ENCODE measurements at regions not wholly inside any gene's neighbourhood (a gene's known extent, or its start where the extent isn't known, plus 50 kb on each side); places are given as distances from the start of the nearest gene placed in this dataset.

- H4K20me1 ChIP-seq (ENCODE audit: insufficient read depth, low read length): no peaks in the 10 kb centered on the region
- in situ Hi-C loops (cut with HindIII; ENCODE audit: extremely low pct_ligation_motif_present, low pct_unique_long_range_greater_than_20kb) (no loop called here), intact Hi-C loops (cut with micrococcal nuclease; ENCODE audit: unreplicated experiment) (loop anchor here (10.0 kb wide), 1 partner anchor 86 kb away; no protein-coding TSS in a partner anchor)
- FAIRE-seq (no peak), ATAC-seq (no peak), DNase-seq (ENCODE audit: low spot score) (no peak)
- no peak overlapping the region for H3K4me3 ChIP-seq (replicated peaks in 1 of 3; ENCODE audit: insufficient read depth in 1 of 3, low read depth in 2 of 3, low read length in 3 of 3)
- CTCF ChIA-PET (ENCODE audit: low intra/inter-chr PET ratio, low total read pairs): no interaction called here
- no peaks in the 10 kb centered on the region for H3K36me3 ChIP-seq (replicated peaks in 1 of 2; ENCODE audit: control insufficient read depth in 1 of 2, insufficient read depth in 2 of 2, low read length in 2 of 2)
- H2AFZ ChIP-seq (ENCODE audit: low read length): no peak overlapping the region
- no peaks in the 10 kb centered on the region for H3K79me2 ChIP-seq (ENCODE audit: insufficient read depth, low read length)
- no peak overlapping the region for H3K9ac ChIP-seq (ENCODE audit: insufficient read depth, low read depth, low read length)
- no peak overlapping the region for H3K4me2 ChIP-seq (ENCODE audit: low read depth, low read length)
- POLR2A ChIA-PET: no interaction called here
- H3K9me3 ChIP-seq (ENCODE audit: low read length): no peaks in the 10 kb centered on the region
- H3K4me1 ChIP-seq (ENCODE audit: insufficient read depth, low read length): peaks cover 7% of the 10 kb centered on the region
- no TSS peak for BruUV-seq (replicated peaks)
- WGBS (ENCODE audit: low lambda C conversion rate): 87% methylated on average over 6 of the region's 6 CpGs
- H3K27me3 ChIP-seq (ENCODE audit: control insufficient read depth in 1 of 2, insufficient read depth in 2 of 2, low read length in 2 of 2): no peaks in the 10 kb centered on the region
- H3K27ac ChIP-seq (ENCODE audit: extremely low read length, insufficient read depth, low read length): no peak overlapping the region
- TF ChIP-seq ZFP37 (CRISPR knock-in tag; IDR thresholded peaks at IDR 0.05; ENCODE audit: borderline replicate concordance) (no peak), ZNF503 (CRISPR knock-in tag; IDR thresholded peaks at IDR 0.05) (no peak), ZNF816 (CRISPR knock-in tag; IDR thresholded peaks at IDR 0.05; ENCODE audit: borderline replicate concordance) (no peak), SKIL (CRISPR knock-in tag; IDR thresholded peaks at IDR 0.05; ENCODE audit: borderline replicate concordance) (no peak), RFX3 (CRISPR knock-in tag; IDR thresholded peaks at IDR 0.05) (no peak), NFRKB (IDR thresholded peaks at IDR 0.05) (no peak), NCOA2 (CRISPR knock-in tag; IDR thresholded peaks at IDR 0.05) (no peak), HNRNPH1 (optimal IDR thresholded peaks at IDR 0.05; ENCODE audit: low read depth, low read length) (no peak), ZBTB2 (CRISPR knock-in tag; IDR thresholded peaks at IDR 0.05; ENCODE audit: low read depth) (no peak), ZBTB7B (CRISPR knock-in tag; IDR thresholded peaks at IDR 0.05) (no peak), ZNF382 (CRISPR knock-in tag; IDR thresholded peaks at IDR 0.05; ENCODE audit: borderline replicate concordance) (no peak), FIP1L1 (IDR thresholded peaks at IDR 0.05; ENCODE audit: borderline replicate concordance, insufficient read depth, low read depth, low read length) (no peak), ARHGAP35 (CRISPR knock-in tag; IDR thresholded peaks at IDR 0.05; ENCODE audit: borderline replicate concordance) (no peak)
- TF ChIP-seq, protein P1, sequence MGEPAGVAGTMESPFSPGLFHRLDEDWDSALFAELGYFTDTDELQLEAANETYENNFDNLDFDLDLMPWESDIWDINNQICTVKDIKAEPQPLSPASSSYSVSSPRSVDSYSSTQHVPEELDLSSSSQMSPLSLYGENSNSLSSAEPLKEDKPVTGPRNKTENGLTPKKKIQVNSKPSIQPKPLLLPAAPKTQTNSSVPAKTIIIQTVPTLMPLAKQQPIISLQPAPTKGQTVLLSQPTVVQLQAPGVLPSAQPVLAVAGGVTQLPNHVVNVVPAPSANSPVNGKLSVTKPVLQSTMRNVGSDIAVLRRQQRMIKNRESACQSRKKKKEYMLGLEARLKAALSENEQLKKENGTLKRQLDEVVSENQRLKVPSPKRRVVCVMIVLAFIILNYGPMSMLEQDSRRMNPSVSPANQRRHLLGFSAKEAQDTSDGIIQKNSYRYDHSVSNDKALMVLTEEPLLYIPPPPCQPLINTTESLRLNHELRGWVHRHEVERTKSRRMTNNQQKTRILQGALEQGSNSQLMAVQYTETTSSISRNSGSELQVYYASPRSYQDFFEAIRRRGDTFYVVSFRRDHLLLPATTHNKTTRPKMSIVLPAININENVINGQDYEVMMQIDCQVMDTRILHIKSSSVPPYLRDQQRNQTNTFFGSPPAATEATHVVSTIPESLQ (CRISPR knock-in tag; conservative IDR thresholded peaks at IDR 0.05): no peak
- TF ChIP-seq, protein P2, sequence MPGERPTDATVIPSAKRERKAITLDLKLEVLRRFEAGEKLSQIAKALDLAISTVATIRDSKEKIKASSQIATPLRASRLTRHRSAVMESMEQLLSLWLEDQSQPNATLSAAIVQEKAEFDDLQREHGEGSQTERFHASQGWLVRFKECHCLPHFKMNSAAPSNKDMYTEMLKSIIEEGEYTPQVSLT (CRISPR knock-in tag; IDR thresholded peaks at IDR 0.05; ENCODE audit: borderline replicate concordance, low read depth): no peak
Observed at GRCh38 chr16:27600381-27600780, 50.4 kb downstream of the KATNIP start.

Measured in HepG2 (cell line).